ENCODE measurements at regions not wholly inside any gene's neighbourhood (a gene's known extent, or its start where the extent isn't known, plus 50 kb on each side); places are given as distances from the start of the nearest gene placed in this dataset.

DNA sequence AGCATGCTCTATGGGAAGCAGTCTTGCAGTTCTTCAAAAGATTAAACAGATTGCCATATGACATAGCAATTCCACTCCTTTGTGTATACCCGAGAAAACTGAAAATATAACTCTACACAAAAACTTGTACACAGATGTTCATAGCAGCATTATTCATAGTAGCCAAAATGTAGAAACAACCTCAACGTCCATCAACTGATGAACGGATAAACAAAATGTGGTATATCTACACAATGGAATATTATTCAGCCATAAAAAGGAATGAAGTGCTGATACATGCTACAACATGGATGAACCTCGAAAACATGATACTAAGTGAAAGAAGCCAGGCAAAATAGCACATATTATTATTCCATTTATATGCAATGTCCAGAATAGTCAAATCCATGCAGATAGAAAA lies 221.2 kb upstream of the PSMD7 start:
- CTCF ChIA-PET: no interaction called here
- no peak for DNase-seq (ENCODE audit: low read depth, low spot score)

DNA sequence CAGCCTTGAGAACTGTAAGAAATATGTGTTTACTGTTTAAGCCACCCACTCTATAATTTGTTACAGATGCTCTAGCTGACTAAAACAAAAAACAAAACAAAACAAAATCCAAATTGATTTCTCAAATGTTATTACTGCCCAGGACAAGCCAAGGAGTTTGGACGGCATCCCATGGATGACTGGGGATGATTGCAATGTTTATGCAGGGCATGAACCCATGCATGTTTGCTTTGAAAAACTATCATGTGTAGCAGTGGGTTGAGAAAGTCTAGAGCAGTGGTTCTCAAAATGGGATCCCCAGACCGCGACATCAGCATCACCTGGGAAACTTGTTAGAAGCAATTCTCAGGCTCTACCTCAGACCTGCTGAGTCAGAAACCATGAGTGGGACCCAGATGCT lies 223.2 kb upstream of the PSMD7 start:
- Histone ChIP-seq H3K9me3 (ENCODE audit: control insufficient read depth, insufficient read depth, low read depth, low read length) (no peaks in the 10 kb centered on the region), H3K36me3 (ENCODE audit: control insufficient read depth, insufficient read depth, low read length) (no peaks in the 10 kb centered on the region), H3K4me3 (ENCODE audit: low read depth in 2 of 2, low read length in 2 of 2) (no peak overlapping the region), H3K4me1 (ENCODE audit: control insufficient read depth, insufficient read depth, low read length) (no peaks in the 10 kb centered on the region), H3K27me3 (ENCODE audit: control insufficient read depth, insufficient read depth, low read length) (no peaks in the 10 kb centered on the region), H3K27ac (ENCODE audit: low read length) (no peak overlapping the region)
- in situ Hi-C loops (cut with HindIII; ENCODE audit: low pct_unique_long_range_greater_than_20kb, low sequenced_read_pairs): no loop called here
- POLR2A ChIA-PET: no interaction called here
- no TSS peak for BruUV-seq (replicated peaks)
- no peak for TF ChIP-seq TCF7L2 (IDR thresholded peaks at IDR 0.05; ENCODE audit: low read depth, low read length)
- TF ChIP-seq SIN3A (IDR thresholded peaks at IDR 0.05; ENCODE audit: borderline replicate concordance, insufficient read depth, low read depth, low read length): no peak
- TF ChIP-seq POLR2AphosphoS5 (IDR thresholded peaks at IDR 0.05; ENCODE audit: low read depth, low read length): no peak
- TF ChIP-seq, protein P1, sequence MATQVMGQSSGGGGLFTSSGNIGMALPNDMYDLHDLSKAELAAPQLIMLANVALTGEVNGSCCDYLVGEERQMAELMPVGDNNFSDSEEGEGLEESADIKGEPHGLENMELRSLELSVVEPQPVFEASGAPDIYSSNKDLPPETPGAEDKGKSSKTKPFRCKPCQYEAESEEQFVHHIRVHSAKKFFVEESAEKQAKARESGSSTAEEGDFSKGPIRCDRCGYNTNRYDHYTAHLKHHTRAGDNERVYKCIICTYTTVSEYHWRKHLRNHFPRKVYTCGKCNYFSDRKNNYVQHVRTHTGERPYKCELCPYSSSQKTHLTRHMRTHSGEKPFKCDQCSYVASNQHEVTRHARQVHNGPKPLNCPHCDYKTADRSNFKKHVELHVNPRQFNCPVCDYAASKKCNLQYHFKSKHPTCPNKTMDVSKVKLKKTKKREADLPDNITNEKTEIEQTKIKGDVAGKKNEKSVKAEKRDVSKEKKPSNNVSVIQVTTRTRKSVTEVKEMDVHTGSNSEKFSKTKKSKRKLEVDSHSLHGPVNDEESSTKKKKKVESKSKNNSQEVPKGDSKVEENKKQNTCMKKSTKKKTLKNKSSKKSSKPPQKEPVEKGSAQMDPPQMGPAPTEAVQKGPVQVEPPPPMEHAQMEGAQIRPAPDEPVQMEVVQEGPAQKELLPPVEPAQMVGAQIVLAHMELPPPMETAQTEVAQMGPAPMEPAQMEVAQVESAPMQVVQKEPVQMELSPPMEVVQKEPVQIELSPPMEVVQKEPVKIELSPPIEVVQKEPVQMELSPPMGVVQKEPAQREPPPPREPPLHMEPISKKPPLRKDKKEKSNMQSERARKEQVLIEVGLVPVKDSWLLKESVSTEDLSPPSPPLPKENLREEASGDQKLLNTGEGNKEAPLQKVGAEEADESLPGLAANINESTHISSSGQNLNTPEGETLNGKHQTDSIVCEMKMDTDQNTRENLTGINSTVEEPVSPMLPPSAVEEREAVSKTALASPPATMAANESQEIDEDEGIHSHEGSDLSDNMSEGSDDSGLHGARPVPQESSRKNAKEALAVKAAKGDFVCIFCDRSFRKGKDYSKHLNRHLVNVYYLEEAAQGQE (IDR thresholded peaks at IDR 0.05; ENCODE audit: insufficient read depth in 1 of 2, low read depth in 2 of 2, low read length in 1 of 2): no peak
- TF ChIP-seq, protein P2, sequence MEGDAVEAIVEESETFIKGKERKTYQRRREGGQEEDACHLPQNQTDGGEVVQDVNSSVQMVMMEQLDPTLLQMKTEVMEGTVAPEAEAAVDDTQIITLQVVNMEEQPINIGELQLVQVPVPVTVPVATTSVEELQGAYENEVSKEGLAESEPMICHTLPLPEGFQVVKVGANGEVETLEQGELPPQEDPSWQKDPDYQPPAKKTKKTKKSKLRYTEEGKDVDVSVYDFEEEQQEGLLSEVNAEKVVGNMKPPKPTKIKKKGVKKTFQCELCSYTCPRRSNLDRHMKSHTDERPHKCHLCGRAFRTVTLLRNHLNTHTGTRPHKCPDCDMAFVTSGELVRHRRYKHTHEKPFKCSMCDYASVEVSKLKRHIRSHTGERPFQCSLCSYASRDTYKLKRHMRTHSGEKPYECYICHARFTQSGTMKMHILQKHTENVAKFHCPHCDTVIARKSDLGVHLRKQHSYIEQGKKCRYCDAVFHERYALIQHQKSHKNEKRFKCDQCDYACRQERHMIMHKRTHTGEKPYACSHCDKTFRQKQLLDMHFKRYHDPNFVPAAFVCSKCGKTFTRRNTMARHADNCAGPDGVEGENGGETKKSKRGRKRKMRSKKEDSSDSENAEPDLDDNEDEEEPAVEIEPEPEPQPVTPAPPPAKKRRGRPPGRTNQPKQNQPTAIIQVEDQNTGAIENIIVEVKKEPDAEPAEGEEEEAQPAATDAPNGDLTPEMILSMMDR (IDR thresholded peaks at IDR 0.05): no peak
- DNase-seq (ENCODE audit: low read depth, low spot score) (no peak), ATAC-seq (no peak)
- CTCF ChIA-PET: no interaction called here
- intact Hi-C loops (cut with micrococcal nuclease; ENCODE audit: unreplicated experiment): no loop called here

More for the DNA sequence above, 221.2 kb upstream of the PSMD7 start:
- POLR2A ChIA-PET: no interaction called here
- intact Hi-C loops (cut with micrococcal nuclease; ENCODE audit: unreplicated experiment) (no loop called here), in situ Hi-C loops (cut with HindIII; ENCODE audit: low pct_unique_long_range_greater_than_20kb, low sequenced_read_pairs) (no loop called here)
- no peak overlapping the region for H3K27ac ChIP-seq (ENCODE audit: low read length)
- BruUV-seq (replicated peaks): no TSS peak
- no peaks in the 10 kb centered on the region for H3K27me3 ChIP-seq (ENCODE audit: control insufficient read depth, insufficient read depth, low read length)
- TF ChIP-seq, protein P1 (IDR thresholded peaks at IDR 0.05; ENCODE audit: insufficient read depth in 1 of 2, low read depth in 2 of 2, low read length in 1 of 2): no peak
- TF ChIP-seq, protein P2 (IDR thresholded peaks at IDR 0.05): no peak
- TF ChIP-seq SIN3A (IDR thresholded peaks at IDR 0.05; ENCODE audit: borderline replicate concordance, insufficient read depth, low read depth, low read length): no peak
- no peak for TF ChIP-seq POLR2AphosphoS5 (IDR thresholded peaks at IDR 0.05; ENCODE audit: low read depth, low read length)
- TF ChIP-seq TCF7L2 (IDR thresholded peaks at IDR 0.05; ENCODE audit: low read depth, low read length): no peak
- no peak for ATAC-seq
- H3K36me3 ChIP-seq (ENCODE audit: control insufficient read depth, insufficient read depth, low read length): no peaks in the 10 kb centered on the region
- H3K4me3 ChIP-seq (ENCODE audit: low read depth in 2 of 2, low read length in 2 of 2): no peak overlapping the region
- H3K4me1 ChIP-seq (ENCODE audit: control insufficient read depth, insufficient read depth, low read length): no peaks in the 10 kb centered on the region
- H3K9me3 ChIP-seq (ENCODE audit: control insufficient read depth, insufficient read depth, low read depth, low read length): no peaks in the 10 kb centered on the region

Data from Panc1 (cell line).